GM21515 (cell line): ENCODE measurements at regions not wholly inside any gene's neighbourhood (a gene's known extent, or its start where the extent isn't known, plus 50 kb on each side); places are given as distances from the start of the nearest gene placed in this dataset.
A peak's percentile ranks its signal among the peaks of the same experiment; 100 is the strongest.
"Not testable (repeated sequence)": the region's sequence is repeated elsewhere in the genome, so short reads cannot be mapped to it uniquely, and the experiment has no call there.

ENCODE experiments used
- ATAC-seq: cut with Tn5 transposase; IDR thresholded peaks from one replicate; pipeline ENCODE4 v1.9.1; 2021; ENCODE audit not compliant: unreplicated experiment

GRCh38 chrX:96430756-96431455, 253.7 kb upstream of the DIAPH2 start:
- no peak for ATAC-seq

DNA sequence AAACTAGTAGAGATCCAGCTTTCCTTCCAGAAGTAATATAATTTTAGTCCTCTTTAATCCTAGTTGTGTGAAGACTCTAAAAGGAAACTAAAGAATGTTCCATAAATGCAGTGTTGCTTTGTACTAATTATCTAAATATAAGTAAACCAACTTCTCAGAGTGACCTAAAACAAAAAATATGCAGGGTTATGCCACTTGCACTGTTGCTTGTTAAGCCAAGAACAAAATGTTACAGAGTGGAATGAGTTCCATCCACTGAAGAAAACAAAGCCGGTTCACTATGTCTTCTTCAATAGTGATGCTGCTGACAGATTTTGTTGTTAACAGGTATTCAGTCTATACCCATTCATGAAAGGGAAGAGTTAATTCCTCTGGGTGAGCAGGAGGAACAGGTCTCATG, 252.0 kb upstream of the DIAPH2 start:
- ATAC-seq: no peak

- no peak for ATAC-seq
These were observed 251.1 kb upstream of the DIAPH2 start for GRCh38 chrX:96433409-96434077.

GRCh38 chrX:96435378-96436035, 249.1 kb upstream of the DIAPH2 start:
- ATAC-seq: no peak

GRCh38 chrX:96436105-96436504, 248.5 kb upstream of the DIAPH2 start:
- no peak for ATAC-seq

DNA sequence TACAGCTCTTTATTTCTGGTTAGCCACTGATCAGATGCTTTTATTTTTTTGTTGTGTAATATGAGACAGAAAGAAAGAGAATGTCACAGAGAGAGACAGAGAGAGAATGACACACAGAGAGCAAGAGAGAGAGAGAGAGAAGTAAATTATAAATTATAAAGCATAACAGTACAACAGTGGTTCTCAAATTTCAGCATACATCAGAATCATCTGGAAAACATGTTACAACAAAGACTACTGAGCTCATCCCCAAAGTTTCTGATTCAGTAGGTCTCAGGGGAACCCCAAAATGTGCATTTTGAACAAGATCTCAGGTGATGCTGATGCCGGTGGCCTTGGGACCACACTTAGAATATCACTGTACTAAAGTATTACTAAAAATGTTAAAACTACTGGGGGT, 245.8 kb upstream of the DIAPH2 start:
- ATAC-seq: no peak

GRCh38 chrX:96440941-96441340, 243.7 kb upstream of the DIAPH2 start:
- ATAC-seq: no peak

GRCh38 chrX:96445531-96446065, 239.0 kb upstream of the DIAPH2 start:
- ATAC-seq: no peak

DNA sequence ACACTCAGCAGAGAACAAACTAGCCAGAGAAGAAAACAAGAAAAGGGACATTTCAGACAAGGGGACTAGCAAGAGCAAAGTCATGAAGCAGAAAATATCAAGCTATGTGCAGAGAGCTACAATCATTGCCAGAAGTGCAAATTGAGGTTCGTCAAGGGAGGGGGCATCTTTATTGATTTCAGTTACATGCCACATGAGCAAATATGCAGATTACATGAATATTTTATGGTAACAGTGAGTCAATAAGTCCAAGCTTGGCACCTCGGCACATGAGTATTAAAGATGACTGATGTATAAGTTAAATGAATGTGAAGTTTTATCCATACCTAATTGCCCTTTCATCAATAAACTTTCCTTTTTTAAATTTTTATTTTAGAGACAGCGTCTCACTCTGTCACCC, 238.1 kb upstream of the DIAPH2 start:
- ATAC-seq: no peak

DNA sequence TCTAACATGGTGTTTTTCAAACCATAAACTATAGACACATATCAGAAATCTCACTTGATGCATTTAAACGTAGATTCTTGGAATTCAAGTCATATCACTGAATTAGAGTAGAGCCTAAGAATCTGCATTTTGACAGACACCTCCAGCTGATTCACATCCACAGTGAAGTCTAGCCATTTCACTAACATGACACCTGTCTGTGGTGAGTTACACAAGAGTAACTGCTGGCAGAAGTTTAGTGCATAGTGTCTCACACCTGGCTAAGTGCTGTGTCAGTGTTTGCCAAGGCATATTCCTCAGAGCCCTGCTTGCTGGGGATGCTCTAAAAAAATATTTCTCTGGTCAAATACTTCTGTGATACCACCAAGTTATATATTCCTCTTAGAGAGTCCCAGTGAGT, 237.5 kb upstream of the DIAPH2 start:
- ATAC-seq: no peak

DNA sequence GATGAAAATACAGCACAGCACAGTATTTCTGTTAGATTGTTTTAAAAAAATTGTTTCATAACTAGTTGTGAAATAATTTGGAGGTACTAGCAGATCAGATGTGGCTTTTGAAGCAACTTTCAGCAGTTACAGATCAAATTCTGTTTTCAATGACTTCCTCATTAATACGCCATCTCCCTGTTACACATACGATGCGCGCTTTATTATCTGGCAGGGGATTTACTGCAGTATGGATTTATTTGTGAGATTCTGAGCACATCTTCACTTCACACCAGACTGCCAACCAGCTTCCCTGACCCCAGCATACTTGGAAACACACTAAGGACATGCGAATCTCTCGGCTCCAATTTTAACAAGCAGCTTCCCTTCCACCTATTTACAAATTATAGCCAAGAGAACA, 235.5 kb upstream of the DIAPH2 start:
- ATAC-seq: no peak

DNA sequence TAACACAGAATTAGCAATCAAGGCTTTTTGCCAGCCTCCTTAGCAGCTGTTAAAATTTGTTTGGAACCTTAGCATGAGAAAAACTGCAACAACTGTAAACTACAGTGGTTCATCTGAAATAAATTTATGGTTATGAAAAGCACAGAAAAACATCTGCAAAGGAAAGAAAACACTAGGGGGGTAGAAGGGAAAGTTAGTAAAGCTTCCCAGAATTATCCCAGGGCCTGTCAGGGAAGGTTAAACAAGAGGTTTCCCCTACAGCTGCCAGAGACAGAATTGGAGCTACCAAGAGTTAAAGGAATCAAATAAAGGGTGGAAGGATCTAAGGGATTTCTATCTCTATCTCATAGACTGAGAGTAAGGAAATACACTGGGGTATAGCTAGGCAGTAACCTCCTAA, 234.7 kb upstream of the DIAPH2 start:
- no peak for ATAC-seq

- peak; percentile 78 for ATAC-seq
These were observed 231.5 kb upstream of the DIAPH2 start for GRCh38 chrX:96453139-96453538.

- ATAC-seq: no peak
These were observed 229.6 kb upstream of the DIAPH2 start for GRCh38 chrX:96455078-96455477.

GRCh38 chrX:96464880-96465558, 219.6 kb upstream of the DIAPH2 start:
- ATAC-seq: no peak

DNA sequence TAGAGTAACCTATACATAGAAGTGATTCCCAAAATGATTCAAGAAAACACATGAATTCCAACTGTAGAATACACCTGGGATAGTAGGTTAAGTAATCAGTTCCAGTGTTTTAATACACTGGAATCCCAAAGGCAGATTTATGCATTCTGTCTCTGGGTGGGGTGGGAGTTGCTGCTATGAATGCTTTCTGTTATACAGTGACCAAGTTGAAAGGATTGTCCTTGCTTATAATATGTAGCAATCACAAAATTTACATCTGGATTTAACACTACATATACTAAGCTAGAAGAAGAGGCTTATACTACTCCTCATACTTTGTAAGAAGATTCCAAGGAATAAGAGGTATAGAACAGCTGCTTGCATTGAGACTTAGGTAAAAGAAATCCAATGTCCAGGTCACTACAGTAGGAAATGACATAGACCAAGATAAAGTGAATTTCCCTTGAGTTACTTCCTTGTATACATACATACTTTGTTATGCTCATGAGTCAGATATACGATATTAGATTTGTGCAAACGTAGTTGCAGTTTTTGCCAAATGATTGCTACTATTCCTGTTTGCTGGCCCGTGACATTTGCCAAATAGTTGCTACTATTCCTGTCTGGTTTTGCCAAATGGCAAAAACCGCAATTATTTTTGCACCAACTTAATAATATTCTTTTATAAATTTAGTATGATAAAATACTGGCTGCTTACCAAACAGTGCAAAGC, 210.5 kb upstream of the DIAPH2 start:
- ATAC-seq: no peak

DNA sequence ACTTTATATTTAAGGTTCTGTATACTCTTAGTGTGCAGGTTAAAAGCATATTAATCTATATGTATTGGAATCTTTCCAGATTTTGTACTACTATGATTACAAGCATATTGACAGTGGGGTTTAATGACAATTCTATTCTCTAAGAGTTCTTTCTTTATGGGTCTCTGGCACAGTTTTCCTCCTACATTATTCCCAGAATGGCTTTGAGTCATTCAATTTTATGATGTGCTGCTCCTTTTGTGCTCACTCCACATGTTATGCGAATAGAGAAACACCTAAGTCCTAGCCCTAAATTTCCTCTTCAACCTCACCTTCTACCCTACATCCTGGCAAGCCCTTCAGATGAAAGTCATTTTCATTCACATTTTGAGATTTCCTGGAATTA, 209.9 kb upstream of the DIAPH2 start:
- no peak for ATAC-seq

- ATAC-seq: no peak
These were observed 204.6 kb upstream of the DIAPH2 start for GRCh38 chrX:96480081-96480480.

DNA sequence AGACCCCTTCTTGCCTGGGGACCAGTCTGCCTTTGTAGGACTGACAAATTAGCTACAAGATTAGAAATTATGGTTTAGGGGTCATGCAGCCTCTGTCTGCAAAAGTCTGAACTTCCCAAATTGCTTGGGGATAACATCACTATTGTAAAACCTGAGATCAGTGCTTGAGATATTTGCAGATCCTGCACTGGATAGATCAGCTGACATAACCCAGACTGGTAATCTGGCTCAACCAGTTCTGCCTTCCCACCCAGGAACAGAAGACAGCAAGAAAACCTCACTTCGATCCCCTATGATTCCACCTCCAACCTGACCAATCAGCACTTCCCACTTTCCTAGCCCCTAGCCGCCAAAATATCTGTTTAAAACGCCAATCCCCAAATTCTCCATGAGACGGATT, 202.8 kb upstream of the DIAPH2 start:
- no peak for ATAC-seq

GRCh38 chrX:96483647-96484160, 200.9 kb upstream of the DIAPH2 start:
- ATAC-seq: no peak

DNA sequence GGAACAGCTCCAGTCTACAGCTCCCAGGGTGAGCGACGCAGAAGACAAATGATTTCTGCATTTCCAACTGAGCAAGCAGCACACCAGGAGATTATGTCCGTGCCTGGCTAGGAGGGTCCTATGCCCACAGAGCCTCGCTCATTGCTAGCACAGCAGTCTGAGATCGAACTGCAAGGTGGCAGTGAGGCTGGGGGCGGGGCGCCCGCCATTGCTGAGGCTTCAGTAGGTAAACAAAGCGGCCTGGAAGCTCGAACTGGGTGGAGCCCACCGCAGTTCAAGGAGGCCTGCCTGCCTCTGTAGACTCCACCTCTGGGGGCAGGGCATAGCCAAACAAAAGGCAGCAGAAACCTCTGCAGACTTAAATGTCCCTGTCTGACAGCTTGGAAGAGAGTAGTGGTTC, 198.0 kb upstream of the DIAPH2 start:
- ATAC-seq: not testable (repeated sequence)
